ENCODE measurements at regions not wholly inside any gene's neighbourhood (a gene's known extent, or its start where the extent isn't known, plus 50 kb on each side); places are given as distances from the start of the nearest gene placed in this dataset.

- H3K4me2 ChIP-seq (ENCODE audit: low read depth, low read length) = no peak overlapping the region
- 0 out of 4 replicates have a peak overlapping the region, but pooled peaks of 1 of the 2 experiments have one; percentile 1 for H4K8ac ChIP-seq (ENCODE audit: low read depth in 2 of 2, low read length in 2 of 2)
- CTCF ChIA-PET = no interaction called here
- peaks cover 8% of the 10 kb centered on the region for H3K4me1 ChIP-seq (ENCODE audit: control insufficient read depth, insufficient read depth, low read length)
- H2BK120ac ChIP-seq (ENCODE audit: low read depth, low read length) = 0 out of 2 replicates have a peak overlapping the region, but pooled peaks have one; percentile 1
- H3K4me3 ChIP-seq (ENCODE audit: insufficient read depth, low read depth, low read length) = no peak overlapping the region
- H3K18ac ChIP-seq (ENCODE audit: low read depth, low read length) = peak overlapping the region; percentile 66; the same call in 1 of the 2 replicates
- no peak overlapping the region for H3K4ac ChIP-seq (ENCODE audit: low read depth, low read length)
- no peak overlapping the region for H3K9ac ChIP-seq (ENCODE audit: low read depth, low read length)
- H2BK5ac ChIP-seq (ENCODE audit: low read depth, low read length, poor library complexity, severe bottlenecking) = peak overlapping the region; percentile 29
- no peak for TF ChIP-seq MAFK (IDR thresholded peaks at IDR 0.05; ENCODE audit: low read depth, low read length)
- no peak for TF ChIP-seq SMC3 (IDR thresholded peaks at IDR 0.05; ENCODE audit: low read depth, low read length)
- no peak for TF ChIP-seq ELK1 (IDR thresholded peaks at IDR 0.05; ENCODE audit: borderline replicate concordance, low read depth, low read length)
- no peak for TF ChIP-seq MAZ (IDR thresholded peaks at IDR 0.05; ENCODE audit: borderline replicate concordance, low read depth, low read length)
- TF ChIP-seq POLR2A (IDR thresholded peaks at IDR 0.05; ENCODE audit: low read depth, low read length) = no peak
- TF ChIP-seq RAD21 (IDR thresholded peaks at IDR 0.05; ENCODE audit: low read length) = no peak
- TF ChIP-seq RFX5 (IDR thresholded peaks at IDR 0.05; ENCODE audit: low read depth, low read length) = no peak
- H2AK5ac ChIP-seq (ENCODE audit: low read depth, low read length) = no peak overlapping the region; the same call in 1 of the 2 replicates
- WGBS, 2 experiments (ENCODE audit: extremely low coverage in 2 of 2, insufficient read length in 1 of 2) = 82% methylated on average over 2 of the region's 2 CpGs; no CpG with 5 or more reads in 1 of the 2 experiments
- H3K23ac ChIP-seq (ENCODE audit: low read depth, low read length) = no peak overlapping the region
- peak overlapping the region; percentile 4; the same call in 1 of the 3 replicates for H2BK15ac ChIP-seq (ENCODE audit: low read depth, low read length)
- in situ Hi-C loops (cut with MboI; ENCODE audit: low sequenced_read_pairs) = no loop called here
- H3K27me3 ChIP-seq (ENCODE audit: control insufficient read depth, insufficient read depth, low read length) = no peaks in the 10 kb centered on the region
- H3K27ac ChIP-seq (ENCODE audit: insufficient read depth, low read length) = no peak overlapping the region
- DNase-seq (peak; percentile 32), ATAC-seq (ENCODE audit: low read depth) (no peak)
- H3K36me3 ChIP-seq (ENCODE audit: control insufficient read depth, insufficient read depth, low read length) = no peaks in the 10 kb centered on the region
- POLR2A ChIA-PET (ENCODE audit: unreplicated experiment) = no interaction called here
- intact Hi-C loops (cut with micrococcal nuclease) = loop anchor here (5.0 kb wide), 1 partner anchor 610 kb away; the partner anchor contains the start of gene IGFBP3
- no peak overlapping the region for H3K14ac ChIP-seq (replicated peaks; ENCODE audit: low read depth, low read length)
- H3K9me3 ChIP-seq (ENCODE audit: control insufficient read depth, insufficient read depth, low read length) = peaks cover 5% of the 10 kb centered on the region
- no peak overlapping the region for H3K56ac ChIP-seq (ENCODE audit: extremely low read depth, insufficient read depth, low read length)
- BruUV-seq (replicated peaks) = no TSS peak
- H4K91ac ChIP-seq (ENCODE audit: insufficient read depth, low read depth, low read length) = no peak overlapping the region
- dilution Hi-C loops (cut with HindIII; ENCODE audit: low sequenced_read_pairs, unreplicated experiment) = no loop called here
- H3K79me1 ChIP-seq (ENCODE audit: low read depth in 1 of 2, low read length in 2 of 2) = no peaks in the 10 kb centered on the region
- H4K20me1 ChIP-seq (ENCODE audit: insufficient read depth, low read length) = no peaks in the 10 kb centered on the region
- peaks cover 7% of the 10 kb centered on the region for H3K9me1 ChIP-seq (ENCODE audit: insufficient read depth, low read length)
- no peak overlapping the region for H2AK9ac ChIP-seq (replicated peaks; ENCODE audit: low read depth, low read length, poor library complexity)
- H4K5ac ChIP-seq (ENCODE audit: low read depth, low read length) = peak overlapping the region; percentile 60; the same call in 1 of the 2 replicates
- H2AFZ ChIP-seq (replicated peaks; ENCODE audit: low read length, poor library complexity) = no peak overlapping the region
- H2BK20ac ChIP-seq (ENCODE audit: low read depth, low read length) = no peak overlapping the region
Observed at GRCh38 chr7:46532571-46532970, 611.5 kb upstream of the IGFBP3 start.

Measured in IMR-90 (cell line).